HG03159 (cell line): ENCODE measurements at regions not wholly inside any gene's neighbourhood (a gene's known extent, or its start where the extent isn't known, plus 50 kb on each side); places are given as distances from the start of the nearest gene placed in this dataset.
"Not testable (repeated sequence)": the region's sequence is repeated elsewhere in the genome, so short reads cannot be mapped to it uniquely, and the experiment has no call there.

Experiments used
- ATAC-seq: cut with Tn5 transposase; IDR thresholded peaks from one replicate; pipeline ENCODE4 v1.9.1; 2021; ENCODE audit warnings: mild to moderate bottlenecking, moderate library complexity; ENCODE audit not compliant: unreplicated experiment

DNA sequence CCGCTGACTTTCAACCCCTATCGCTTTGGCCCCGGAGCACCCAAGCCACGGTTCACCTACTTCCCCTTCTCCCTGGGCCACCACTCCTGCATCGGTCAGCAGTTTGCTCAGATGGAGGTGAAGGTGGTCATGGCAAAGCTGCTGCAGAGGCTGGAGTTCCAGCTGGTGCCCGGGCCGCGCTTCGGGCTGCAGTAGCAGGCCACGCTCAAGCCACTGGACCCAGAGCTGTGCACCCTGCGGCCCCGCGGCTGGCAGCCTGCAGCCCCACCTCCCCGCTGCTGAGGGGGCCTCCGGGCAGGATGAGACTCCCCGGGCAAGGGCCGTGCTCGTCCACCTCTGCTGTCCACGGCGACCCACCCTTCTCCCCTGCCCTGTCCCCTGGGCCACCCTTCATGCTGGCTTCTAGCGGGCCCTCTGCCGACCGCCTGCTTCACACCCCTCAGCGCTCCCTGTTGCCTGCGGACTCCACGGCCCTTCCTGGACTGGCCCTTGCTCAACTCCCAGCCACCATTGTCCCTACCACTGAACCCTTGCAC, 92.2 kb upstream of the TRABD2B start:
- no peak for ATAC-seq

DNA sequence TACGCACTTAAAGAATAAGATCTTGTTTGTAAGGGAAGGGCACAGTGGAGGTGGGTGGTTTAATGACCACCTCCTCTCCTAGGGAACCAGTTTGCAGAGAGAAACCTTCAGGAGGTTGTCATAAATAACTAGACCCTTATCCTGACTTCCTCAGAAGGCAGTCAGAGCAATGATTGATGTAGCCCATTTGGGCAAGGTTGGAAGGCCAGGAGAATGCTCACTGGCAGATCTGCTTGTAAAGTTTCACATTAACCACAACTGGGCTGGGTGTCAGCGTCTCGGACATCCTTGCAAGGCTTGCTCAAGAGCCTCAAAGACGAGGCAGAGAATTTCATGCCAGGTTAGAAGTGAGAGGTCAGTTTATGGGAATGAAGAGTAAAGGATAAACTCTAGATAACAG, 87.6 kb upstream of the TRABD2B start:
- ATAC-seq = no peak

DNA sequence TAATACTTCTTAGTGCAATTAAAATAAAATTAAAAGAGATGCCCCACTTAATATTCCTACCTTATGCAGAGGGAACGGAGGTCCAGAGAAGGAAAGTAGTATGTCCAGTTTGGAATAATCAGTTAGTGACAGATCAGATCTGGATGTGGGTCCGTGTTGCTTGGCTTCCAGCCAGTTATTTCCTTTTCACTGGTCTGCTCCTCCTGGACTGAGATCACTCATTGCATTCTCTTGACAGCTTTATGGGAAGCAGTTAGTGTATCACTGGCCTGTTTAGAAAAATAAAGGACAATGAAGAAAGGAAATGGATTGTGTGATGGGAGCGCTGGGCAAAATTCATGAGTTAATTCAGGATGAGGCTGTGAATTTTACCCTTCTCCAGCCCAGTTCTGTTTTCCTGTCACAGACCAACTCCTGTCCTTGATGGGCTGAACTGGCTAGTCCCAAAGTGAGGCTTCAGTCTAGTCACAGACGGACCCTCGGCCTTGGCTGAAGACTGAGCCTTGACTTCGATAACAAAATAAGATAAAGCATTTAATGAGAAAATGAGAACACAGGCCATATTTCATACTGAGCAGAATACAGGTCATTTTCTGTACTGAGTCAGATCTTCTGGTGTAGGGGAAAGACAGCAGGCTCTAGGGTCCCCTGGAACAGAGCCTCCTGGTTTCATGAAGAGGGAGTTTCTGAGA, 85.2 kb upstream of the TRABD2B start:
- no peak for ATAC-seq

DNA sequence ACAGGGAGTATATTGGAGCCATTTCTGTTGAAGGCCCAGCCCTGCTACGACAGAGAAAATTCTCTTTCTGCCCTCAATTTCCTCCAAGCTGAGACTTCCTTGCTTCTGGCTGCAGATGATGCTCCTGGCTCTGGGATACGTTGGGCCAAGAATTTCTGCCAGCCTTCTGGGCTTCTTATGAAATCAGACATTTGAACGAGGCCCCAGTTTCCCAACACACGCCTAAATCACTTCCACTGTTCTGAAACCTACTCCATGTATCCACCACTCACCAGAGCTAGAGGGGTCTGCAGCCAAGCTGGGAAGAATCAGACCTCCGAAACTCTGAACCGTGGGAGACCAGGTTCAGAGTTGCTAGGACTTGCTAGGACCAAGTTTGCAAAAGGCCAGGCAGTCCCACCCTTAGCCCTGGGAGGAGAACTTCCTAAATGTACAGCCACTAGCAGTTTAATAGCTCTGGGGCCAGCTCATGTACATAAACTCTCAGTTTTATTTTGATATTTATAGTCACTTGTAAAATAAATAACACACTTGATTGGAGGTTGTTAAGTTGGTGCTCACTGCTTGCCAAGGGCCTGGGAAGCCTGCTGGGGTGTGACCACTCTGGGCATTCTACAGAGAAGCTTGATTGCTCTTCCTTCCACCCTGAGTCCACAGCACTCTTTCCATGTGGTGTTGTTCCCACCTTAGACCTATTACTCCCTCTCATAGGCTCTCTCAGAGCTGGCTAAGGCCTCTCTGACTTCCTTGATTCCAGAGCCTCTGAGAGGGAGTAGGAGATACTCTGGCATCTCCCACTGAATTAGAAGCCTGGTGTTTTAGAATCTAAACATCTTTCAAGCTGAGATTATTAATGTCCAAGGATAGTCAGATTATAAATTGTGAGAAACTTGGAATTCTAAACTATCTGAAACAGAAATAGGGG, 83.4 kb upstream of the TRABD2B start:
- ATAC-seq = no peak

DNA sequence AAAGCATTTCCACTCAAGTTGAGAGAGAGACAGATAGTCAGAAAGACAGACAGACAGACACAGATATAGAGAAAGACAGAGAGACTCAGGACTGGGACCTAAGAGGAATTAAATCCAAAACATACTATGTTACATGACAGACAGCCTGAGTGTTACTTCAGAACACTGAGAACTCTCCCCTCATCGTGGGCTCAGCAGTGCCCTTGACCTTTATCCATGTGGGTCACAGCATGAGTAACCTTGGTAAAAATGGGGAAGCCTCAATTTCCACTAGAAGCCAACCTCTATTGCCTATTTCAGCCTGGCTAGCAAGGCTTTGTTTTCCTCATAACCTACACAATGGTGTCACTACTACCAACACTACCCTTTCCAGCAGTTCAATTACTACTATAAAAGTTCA, 81.9 kb upstream of the TRABD2B start:
- no peak for ATAC-seq

DNA sequence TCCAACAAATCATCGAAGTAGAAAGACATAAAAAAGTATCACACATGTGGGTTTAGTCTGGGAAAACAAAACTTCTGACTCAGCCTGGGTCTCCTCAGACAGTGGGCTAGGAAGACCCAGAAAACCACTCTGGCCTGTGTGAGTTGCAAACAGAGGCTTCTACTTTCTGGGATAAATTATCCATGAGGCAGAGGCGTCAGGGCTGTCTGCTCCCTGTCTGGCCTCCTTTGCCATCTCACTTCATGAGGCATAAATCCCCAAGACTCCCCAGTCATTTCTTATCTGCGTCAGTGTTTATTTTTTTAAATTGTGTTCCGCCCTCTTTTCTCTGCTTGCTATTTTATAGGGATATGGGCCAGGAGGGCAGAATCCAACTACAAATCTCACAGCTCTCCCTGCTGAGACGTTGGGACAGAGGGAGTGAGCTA, 80.6 kb upstream of the TRABD2B start:
- no peak for ATAC-seq

DNA sequence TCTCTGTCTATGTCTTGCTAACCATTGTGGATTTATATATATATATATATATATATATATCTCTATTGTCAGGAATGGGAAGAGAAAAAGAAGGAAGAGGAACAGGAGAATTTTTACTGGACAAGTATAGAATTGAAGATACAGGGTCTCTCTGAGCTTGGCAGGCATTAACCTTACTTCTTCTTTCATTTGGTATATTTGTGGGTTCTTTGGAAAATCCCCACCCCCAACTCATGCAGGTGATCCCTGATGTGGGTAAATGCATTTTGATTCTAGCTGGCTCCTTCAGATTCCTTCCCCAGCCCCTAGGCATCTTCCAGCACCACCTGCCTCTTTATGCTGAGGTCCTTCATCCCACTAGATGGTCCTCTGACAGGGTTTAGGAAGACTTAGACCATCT, 78.8 kb upstream of the TRABD2B start:
- ATAC-seq = no peak

DNA sequence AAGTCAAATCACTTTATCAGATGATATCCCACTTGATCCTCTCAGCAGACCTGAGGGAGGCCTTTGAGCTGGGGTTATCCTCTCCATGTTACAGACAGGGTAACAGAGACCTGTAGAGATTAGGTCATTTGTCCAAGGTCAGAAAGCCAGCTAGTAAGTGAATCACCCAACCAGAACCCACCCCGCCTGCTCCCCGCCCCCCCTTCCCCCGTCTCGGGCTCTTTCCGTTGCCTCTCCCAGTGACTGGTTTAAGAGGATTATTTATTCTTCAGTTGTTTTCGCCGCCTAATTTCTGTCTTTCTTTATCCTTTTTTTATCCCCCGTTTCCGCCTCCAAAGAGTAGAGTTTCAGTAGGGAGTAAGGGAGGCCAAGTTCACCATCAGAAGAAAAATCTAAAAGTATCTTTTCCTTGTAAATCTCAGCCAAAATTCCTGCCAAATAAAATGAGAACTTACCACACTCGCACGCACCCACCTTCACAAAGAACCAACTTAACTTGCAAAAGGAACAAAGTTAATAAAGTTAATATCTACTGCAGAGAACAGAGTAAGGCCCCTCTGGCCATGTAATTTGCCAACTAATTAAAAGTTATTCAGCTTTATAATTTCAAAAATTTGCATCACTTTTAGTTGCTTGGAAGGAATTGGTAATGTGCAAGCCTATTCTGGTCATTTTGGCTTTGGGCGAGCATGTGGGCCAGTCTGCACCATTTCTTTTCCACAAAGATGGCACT, 76.8 kb upstream of the TRABD2B start:
- ATAC-seq = no peak

DNA sequence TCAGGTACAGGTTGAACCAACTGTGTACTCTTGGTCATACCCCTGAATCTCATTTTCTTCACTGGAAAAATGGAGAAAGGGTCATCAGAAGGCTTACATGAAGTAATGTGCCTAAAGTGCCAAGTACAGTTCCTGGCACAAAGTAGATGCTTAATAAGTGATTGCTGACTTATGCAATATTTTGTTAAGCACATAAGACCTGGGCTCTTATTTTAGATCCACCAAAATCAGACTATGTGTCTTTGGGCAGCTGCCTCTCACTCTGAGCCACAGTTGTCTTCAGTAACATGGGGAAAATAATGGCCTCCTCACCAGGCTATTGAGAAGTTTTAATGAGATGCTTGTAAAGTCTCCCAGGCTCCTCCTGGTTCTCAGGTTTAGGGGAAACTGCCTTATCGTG, 74.3 kb upstream of the TRABD2B start:
- no peak for ATAC-seq

DNA sequence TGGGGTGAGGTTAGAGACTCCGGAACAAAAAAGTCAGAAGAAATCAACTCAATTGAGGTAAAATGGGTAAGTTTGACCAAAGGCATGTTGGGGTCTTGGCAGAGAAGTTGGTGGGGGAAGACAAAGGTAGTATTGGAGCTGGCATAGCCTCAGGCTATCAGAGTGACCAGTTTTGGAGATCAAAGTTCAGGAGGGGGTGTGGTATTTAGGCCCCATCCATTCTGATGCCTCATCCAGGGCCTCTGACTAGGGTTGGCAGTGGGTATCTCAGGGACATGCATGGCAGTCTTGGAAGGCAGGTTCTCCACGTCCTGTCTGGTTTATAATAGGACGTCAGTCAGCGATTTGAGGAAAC, 73.2 kb upstream of the TRABD2B start:
- ATAC-seq = no peak

DNA sequence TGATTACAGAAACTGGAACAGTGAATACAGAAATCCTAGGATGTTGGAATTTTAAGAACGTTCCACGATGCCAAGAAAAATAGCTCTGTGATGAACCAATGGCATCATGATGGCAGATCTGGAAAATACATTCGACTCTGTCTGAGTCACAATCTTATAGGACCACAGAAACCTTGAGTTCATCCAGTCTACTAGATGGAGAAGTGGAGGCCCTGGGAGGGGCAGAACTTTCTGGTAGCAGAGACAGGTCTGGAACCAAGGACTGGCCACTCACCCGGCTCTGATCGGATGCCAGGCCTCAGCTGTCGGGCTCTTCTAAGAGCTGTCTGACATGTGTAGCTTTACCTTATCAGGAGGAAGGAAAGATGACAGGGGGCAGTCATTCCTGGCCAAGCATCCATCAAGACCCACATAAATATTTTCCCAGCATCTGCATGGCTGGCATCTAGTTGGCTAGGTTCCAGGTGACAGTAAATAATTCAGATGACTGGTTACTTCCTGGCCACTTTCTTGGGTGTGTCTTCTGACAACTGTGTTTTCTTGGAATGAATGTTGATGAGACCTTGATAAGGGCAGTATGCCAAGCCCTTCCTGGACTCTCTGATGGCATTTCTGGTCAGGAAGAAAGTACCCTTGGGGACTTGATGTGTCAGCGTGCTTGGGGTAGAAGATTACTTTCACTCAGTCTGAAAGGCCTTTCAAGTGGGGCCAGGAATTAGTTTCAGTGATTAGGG, 72.6 kb upstream of the TRABD2B start:
- no peak for ATAC-seq

DNA sequence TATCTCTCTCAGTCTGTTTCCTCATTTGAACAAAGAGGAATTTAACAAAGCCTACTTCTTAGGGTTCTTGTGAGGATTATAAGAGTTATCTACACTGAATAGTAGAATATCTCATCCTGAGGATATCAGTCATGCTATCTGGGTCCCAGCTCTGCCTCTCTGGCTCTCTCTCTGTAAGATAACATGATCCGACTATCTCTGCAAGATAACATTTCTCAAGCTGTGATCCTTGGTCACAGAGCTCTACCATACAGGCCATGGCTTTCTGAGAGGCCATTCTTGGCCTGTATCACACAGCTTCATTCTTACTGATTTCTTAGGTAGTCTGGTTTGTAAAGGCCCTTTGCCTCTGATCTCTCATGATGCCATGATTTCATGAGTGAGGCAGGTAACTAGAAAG, 71.0 kb upstream of the TRABD2B start:
- no peak for ATAC-seq

DNA sequence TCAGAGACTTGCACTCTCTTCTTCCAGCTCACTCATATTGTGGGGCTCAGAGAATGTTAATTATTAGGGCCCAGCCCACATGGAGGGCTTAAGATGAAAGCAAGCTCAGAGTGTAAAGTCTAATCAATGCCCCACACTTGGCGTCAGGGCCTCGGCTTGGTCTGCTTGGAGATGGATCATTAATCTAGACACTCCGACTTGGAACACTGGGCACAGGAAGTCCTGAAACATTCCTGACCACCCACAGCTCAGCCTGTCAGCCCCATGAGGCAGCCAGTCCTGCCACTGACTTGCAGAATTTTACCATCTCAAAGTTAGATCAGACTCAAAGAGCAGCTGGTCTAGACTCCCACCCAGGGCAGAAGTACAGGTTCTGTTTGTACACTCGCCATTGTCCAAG, 69.8 kb upstream of the TRABD2B start:
- ATAC-seq = no peak

DNA sequence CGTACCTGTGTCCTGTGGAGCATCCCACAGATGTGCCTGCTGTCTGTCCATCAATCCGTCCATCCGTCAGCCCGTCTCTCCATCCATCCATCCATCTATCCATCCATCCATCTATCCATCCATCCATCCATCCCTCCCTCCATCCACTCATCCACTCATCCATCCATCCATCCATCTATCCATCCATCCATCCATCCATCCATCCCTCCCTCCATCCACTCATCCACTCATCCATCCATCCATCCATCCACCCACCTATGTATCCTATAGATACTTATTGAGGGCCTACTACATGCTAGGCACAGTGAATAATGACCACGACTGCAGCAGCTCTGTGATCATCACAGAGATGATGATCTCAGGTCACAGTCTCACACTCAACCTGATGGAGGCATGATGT, 67.5 kb upstream of the TRABD2B start:
- ATAC-seq = not testable (repeated sequence)

DNA sequence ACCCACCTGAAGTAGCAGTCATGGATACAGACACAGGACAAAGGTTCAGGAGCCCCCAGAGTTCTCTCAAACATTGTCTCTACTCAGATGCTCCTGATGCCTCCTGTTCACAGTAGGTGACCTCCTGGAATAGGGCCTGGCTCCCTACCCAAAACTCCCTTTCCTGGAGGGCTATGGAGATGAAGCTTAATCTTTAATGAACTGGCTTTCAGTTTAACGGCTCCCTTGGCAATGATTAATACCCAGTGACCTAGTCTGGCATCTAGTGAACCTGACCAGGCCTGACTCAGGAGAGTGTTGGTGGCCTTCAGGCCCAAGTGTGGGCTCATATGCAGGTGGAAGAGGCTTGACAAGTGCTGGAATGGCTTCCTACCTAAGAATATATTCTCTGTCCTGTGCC, 65.2 kb upstream of the TRABD2B start:
- ATAC-seq = no peak

DNA sequence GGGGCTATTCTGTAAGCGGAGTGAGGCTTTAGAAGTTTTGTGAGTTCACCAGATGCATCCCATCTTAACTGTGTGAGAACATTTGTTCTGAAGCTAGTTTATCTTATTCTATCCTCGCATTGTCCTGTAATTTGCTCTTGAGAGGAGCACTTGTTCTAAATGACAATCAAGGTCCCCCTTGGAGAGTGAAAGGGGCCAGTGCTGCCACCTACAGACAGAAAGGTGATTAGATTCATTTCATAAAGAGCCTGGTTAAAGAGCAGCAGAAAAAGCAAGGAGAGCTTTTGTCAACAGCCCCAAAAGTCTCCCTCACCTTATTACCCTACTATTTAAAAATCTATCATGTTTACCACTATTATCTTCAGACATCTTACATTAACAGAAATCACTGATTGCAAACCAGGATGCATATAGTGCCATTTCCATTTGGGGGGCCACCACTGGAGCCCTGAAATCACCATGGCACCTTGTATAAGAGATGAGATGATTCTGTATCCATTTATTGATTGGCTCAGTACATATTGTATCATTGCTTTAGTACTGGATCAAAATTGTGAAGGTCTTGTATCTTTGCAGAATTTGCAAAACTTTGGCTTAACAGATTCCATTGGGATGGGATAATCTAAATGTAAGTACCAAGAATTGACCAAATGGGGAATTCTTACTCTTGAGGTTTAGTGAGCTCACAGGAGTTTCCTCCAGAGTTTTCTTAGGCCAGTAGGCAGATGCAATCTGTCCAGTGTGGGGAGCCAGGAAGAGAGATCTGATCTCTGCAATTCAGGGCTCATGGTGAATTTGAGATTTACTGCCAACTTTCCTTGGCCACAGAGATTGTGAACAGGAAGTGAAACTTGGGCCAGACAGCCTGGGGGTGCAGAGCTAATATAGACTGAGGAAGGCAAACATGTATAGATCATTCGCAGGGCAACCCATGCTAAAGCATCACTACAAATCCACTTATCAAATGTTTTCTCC, 64.3 kb upstream of the TRABD2B start:
- ATAC-seq = peak; percentile 80

DNA sequence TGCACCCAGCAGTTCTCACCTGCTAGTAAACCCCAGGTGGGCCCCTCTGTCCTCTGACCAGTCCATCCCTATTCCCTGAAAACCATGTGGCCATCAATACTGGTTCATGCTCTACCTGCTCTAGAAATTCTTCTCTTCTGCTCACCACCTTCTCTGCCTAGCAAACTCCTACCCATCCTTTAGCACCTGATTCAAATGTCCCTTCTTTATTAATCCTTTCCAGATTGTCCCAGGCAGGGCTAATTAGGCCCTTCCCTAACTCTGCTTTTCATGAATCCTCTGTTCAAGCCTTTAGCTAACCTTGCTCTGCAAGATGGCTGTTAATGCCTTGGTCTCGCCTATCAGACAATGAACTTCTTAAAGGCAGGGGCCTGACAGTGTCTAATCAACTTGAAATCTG, 62.1 kb upstream of the TRABD2B start:
- ATAC-seq = no peak

DNA sequence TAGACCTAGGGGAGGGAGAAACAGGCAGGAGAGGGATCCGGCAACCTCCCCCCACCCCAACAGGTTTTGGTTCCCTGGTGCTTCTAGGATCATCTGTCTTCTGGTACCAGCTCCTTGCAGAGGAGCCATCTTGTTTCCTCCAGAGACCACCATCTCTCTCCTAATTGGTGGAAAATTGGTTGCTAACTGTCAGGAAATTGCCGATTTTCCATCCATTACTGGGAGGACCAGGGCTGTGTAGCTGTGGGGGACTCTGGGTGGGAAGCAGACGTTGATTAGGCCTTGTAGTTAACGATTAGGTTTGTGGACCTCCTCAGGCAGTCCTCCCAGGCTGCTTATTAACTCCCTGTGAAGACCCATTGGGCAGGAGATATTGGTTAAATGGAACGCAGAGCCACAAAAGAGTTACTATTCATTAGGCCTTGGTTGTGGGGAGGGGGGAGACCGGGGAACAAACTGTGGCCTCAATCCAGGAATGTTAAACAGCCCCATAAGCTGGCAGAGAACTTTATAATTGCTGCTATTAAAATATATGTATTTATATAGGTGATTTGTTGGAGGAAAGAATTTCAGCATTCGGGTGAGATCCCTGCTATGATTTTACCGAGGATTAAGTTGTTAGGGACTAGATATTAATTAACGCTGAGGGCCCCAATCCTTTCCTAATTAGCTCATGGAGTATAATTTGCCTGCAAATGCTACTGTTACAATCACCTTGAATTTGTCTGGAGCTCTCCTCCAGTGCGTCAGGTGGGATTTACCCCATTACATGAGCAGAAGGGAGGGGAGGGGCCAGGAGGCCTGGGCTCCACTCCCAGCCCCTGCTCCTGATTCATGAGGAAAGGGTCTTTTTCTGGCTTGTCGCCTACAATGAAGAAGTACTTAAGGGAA, 61.2 kb upstream of the TRABD2B start:
- ATAC-seq = no peak

DNA sequence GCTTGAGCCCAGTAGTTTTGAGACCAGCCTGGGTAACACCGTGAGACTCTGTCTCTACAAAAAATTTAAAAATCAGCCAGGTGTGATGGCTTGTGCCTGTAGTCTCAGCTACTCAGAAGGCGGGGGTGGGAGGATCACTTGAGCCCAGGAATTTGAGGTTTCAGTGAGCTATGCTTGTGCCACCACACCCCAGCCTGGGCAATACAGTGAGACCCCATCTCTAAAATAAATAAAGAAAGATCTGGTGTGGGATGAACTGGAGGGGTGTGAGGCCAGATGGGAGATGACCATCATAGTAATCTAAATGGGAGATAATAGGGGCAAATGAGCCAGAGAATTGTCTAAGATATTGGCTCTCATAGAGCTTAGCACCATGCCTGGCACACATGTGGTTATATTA, 60.1 kb upstream of the TRABD2B start:
- ATAC-seq = no peak
